WTC11 (cell line): ENCODE measurements at regions not wholly inside any gene's neighbourhood (a gene's known extent, or its start where the extent isn't known, plus 50 kb on each side); places are given as distances from the start of the nearest gene placed in this dataset.

ENCODE experiments used
- ATAC-seq: fragments of 200-7000 bp; cut with Tn5 transposase; 2 replicates; pipeline ENCODE4 v1.10.0; 2021; ENCODE audit warnings: mild to moderate bottlenecking, moderate library complexity
- CTCF ChIA-PET: fragments of 300-600 bp; sonication (Branson Sonifier 250); formaldehyde crosslinking; loops from one replicate; lab custom pipeline; 2021; ENCODE audit warnings: antibody characterized with exemption; lab: Charles Lee
- POLR2A ChIA-PET: fragments of 350-600 bp; sonication (Branson Sonifier 250); formaldehyde crosslinking; loops from one replicate; lab custom pipeline; 2021; ENCODE audit warnings: antibody characterized with exemption; lab: Charles Lee
- DNase-seq: peaks from one replicate; pipeline ENCODE4 v3.0.0; 2021; ENCODE audit warnings: low spot score
- H3K27ac Mint-ChIP-seq: 2 replicates; pipeline ENCODE4 v1.8.0; 2021; ENCODE audit warnings: mixed read lengths
- H3K27me3 Mint-ChIP-seq: 2 replicates; pipeline ENCODE4 v1.8.0; 2021; ENCODE audit warnings: low read depth, mild to moderate bottlenecking, moderate library complexity, mixed read lengths
- H3K36me3 Mint-ChIP-seq: 2 replicates; pipeline ENCODE4 v1.8.0; 2021; ENCODE audit warnings: mixed read lengths
- H3K4me1 Mint-ChIP-seq: 2 replicates; pipeline ENCODE4 v1.8.0; 2022; ENCODE audit warnings: mixed read lengths
- H3K4me3 Mint-ChIP-seq: 2 replicates; pipeline ENCODE4 v1.8.0; 2021; ENCODE audit warnings: mild to moderate bottlenecking, moderate library complexity, mixed read lengths
- H3K9me3 Mint-ChIP-seq: 2 replicates; pipeline ENCODE4 v1.8.0; 2021; ENCODE audit warnings: mixed read lengths
- FOXJ3 ChIP-seq: sonication (generic); formaldehyde crosslinking; IDR thresholded peaks from 2 replicates; pipeline ENCODE4 v1.9.0; 2021; ENCODE audit warnings: missing genetic modification reagents, mild to moderate bottlenecking, borderline replicate concordance
- FOXP1 ChIP-seq: sonication (generic); formaldehyde crosslinking; IDR thresholded peaks from 2 replicates; pipeline ENCODE4 v1.8.0; 2022; ENCODE audit warnings: missing genetic modification reagents, mild to moderate bottlenecking, moderate library complexity, borderline replicate concordance
- HMGA2 ChIP-seq: fragments of 250-450 bp; sonication (Bioruptor Pico); IDR thresholded peaks from 2 replicates; pipeline ENCODE4 v1.4.0; 2021; ENCODE audit warnings: mild to moderate bottlenecking, moderate library complexity
- NFYB ChIP-seq: sonication (generic); formaldehyde crosslinking; conservative IDR thresholded peaks from 2 replicates; pipeline ENCODE4 v1.8.0; 2022; ENCODE audit warnings: low read depth, missing genetic modification reagents
- OVOL2 ChIP-seq: fragments of 250-450 bp; sonication (Bioruptor Pico); IDR thresholded peaks from 2 replicates; pipeline ENCODE4 v1.9.0; 2021; ENCODE audit warnings: mild to moderate bottlenecking, borderline replicate concordance
- PRRX2 ChIP-seq: fragments of 250-450 bp; sonication (Bioruptor Pico); IDR thresholded peaks from 2 replicates; pipeline ENCODE4 v1.8.0; 2021; ENCODE audit warnings: mild to moderate bottlenecking
- RELA ChIP-seq: sonication (generic); formaldehyde crosslinking; IDR thresholded peaks from 2 replicates; pipeline ENCODE4 v1.8.1; 2022; ENCODE audit warnings: missing genetic modification reagents, mild to moderate bottlenecking, borderline replicate concordance
- ZNF396 ChIP-seq: fragments of 250-450 bp; sonication (Bioruptor Pico); IDR thresholded peaks from 2 replicates; pipeline ENCODE4 v1.8.0; 2021; ENCODE audit warnings: mild to moderate bottlenecking, moderate library complexity, borderline replicate concordance
- ZNF671 ChIP-seq: fragments of 250-450 bp; sonication (Bioruptor Pico); IDR thresholded peaks from 2 replicates; pipeline ENCODE4 v1.8.0; 2021; ENCODE audit warnings: mild to moderate bottlenecking
- TF ChIP-seq, protein P1 (sequence below): sonication (generic); formaldehyde crosslinking; conservative IDR thresholded peaks from 2 replicates; pipeline ENCODE4 v1.8.1; 2022; ENCODE audit warnings: mild to moderate bottlenecking, missing genetic modification reagents
- TF ChIP-seq, protein P2 (sequence below): fragments of 250-450 bp; sonication (Bioruptor Pico); IDR thresholded peaks from 2 replicates; pipeline ENCODE4 v1.8.0; 2021; ENCODE audit warnings: mild to moderate bottlenecking
- TF ChIP-seq, protein P3 (sequence below): fragments of 250-450 bp; sonication (Bioruptor Pico); IDR thresholded peaks from 2 replicates; pipeline ENCODE4 v1.9.0; 2021; ENCODE audit warnings: mild to moderate bottlenecking
- TF ChIP-seq, protein P4 (sequence below): sonication (generic); formaldehyde crosslinking; IDR thresholded peaks from 2 replicates; pipeline ENCODE4 v1.8.0; 2022; ENCODE audit warnings: mild to moderate bottlenecking, missing genetic modification reagents
- TF ChIP-seq, protein P5 (sequence below): sonication (generic); formaldehyde crosslinking; IDR thresholded peaks from 2 replicates; pipeline ENCODE4 v1.8.0; 2023; ENCODE audit warnings: missing genetic modification reagents, mild to moderate bottlenecking, borderline replicate concordance
- TF ChIP-seq, protein P6 (sequence below): sonication (generic); formaldehyde crosslinking; IDR thresholded peaks from 2 replicates; pipeline ENCODE4 v1.8.1; 2023; ENCODE audit warnings: mild to moderate bottlenecking, missing genetic modification reagents
- TF ChIP-seq, protein P7 (sequence below): fragments of 250-450 bp; sonication (Bioruptor Pico); conservative IDR thresholded peaks from 2 replicates; pipeline ENCODE4 v1.9.0; 2021; ENCODE audit warnings: mild to moderate bottlenecking
- TF ChIP-seq, protein P8 (sequence below): sonication (generic); formaldehyde crosslinking; IDR thresholded peaks from 2 replicates; pipeline ENCODE4 v1.8.1; 2022; ENCODE audit warnings: mild to moderate bottlenecking, missing genetic modification reagents, moderate library complexity, borderline replicate concordance

DNA sequence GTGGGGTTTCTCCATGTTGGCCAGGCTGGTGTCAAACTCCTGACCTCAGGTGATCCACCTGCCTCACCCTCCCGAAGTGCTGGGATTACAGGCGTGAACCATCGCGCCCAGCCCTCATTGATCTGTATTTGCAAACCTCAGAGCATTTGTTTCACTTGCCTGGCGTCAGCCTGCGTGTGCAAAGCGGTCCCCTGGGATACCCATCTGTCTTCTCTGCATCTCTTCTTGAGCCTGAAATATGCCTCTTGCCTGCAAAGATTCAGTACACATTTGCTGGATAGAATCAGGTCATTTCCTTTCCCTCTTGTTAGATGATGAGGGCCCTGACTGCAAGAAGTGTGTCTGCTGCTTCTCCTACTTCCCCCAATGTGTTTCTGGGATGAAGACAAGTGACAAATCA, 1291.0 kb downstream of the TBC1D22A start (continued):
- TF ChIP-seq, protein P1, sequence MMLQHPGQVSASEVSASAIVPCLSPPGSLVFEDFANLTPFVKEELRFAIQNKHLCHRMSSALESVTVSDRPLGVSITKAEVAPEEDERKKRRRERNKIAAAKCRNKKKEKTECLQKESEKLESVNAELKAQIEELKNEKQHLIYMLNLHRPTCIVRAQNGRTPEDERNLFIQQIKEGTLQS (CRISPR knock-in tag) = no peak
- no peak for TF ChIP-seq NFYB (CRISPR knock-in tag)
- TF ChIP-seq ZNF671 (CRISPR knock-in tag) = no peak
- no peak for TF ChIP-seq RELA (CRISPR knock-in tag)
- no peak for TF ChIP-seq ZNF396 (CRISPR knock-in tag)
- TF ChIP-seq, protein P2, sequence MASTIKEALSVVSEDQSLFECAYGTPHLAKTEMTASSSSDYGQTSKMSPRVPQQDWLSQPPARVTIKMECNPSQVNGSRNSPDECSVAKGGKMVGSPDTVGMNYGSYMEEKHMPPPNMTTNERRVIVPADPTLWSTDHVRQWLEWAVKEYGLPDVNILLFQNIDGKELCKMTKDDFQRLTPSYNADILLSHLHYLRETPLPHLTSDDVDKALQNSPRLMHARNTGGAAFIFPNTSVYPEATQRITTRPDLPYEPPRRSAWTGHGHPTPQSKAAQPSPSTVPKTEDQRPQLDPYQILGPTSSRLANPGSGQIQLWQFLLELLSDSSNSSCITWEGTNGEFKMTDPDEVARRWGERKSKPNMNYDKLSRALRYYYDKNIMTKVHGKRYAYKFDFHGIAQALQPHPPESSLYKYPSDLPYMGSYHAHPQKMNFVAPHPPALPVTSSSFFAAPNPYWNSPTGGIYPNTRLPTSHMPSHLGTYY (CRISPR knock-in tag) = no peak
- no peak for TF ChIP-seq OVOL2 (CRISPR knock-in tag)
- TF ChIP-seq, protein P3, sequence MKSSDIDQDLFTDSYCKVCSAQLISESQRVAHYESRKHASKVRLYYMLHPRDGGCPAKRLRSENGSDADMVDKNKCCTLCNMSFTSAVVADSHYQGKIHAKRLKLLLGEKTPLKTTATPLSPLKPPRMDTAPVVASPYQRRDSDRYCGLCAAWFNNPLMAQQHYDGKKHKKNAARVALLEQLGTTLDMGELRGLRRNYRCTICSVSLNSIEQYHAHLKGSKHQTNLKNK (CRISPR knock-in tag) = no peak
- TF ChIP-seq FOXJ3 (CRISPR knock-in tag) = no peak
- TF ChIP-seq, protein P4, sequence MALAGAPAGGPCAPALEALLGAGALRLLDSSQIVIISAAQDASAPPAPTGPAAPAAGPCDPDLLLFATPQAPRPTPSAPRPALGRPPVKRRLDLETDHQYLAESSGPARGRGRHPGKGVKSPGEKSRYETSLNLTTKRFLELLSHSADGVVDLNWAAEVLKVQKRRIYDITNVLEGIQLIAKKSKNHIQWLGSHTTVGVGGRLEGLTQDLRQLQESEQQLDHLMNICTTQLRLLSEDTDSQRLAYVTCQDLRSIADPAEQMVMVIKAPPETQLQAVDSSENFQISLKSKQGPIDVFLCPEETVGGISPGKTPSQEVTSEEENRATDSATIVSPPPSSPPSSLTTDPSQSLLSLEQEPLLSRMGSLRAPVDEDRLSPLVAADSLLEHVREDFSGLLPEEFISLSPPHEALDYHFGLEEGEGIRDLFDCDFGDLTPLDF (CRISPR knock-in tag) = no peak

DNA sequence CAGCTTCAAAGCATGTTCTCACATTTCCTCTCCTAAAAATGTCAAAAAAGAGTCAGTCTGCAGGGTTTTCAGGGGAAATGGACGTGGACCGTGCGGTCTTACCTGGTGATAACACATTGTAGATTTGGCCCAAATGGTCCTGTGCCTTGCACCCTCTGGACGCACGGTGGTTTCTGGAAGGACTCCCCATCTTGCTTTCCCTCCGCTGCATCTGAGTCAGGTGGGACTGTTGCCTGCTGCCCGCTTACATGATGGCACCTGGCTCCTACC, 1290.1 kb downstream of the TBC1D22A start:
- Mint-ChIP-seq H3K9me3 (no peaks in the 10 kb centered on the region), H3K27ac (no peak overlapping the region), H3K27me3 (no peaks in the 10 kb centered on the region; the same call in 1 of the 2 replicates), H3K36me3 (no peaks in the 10 kb centered on the region), H3K4me3 (no peak overlapping the region), H3K4me1 (no peaks in the 10 kb centered on the region)
- TF ChIP-seq PRRX2 (CRISPR knock-in tag) = no peak
- TF ChIP-seq, protein P5, sequence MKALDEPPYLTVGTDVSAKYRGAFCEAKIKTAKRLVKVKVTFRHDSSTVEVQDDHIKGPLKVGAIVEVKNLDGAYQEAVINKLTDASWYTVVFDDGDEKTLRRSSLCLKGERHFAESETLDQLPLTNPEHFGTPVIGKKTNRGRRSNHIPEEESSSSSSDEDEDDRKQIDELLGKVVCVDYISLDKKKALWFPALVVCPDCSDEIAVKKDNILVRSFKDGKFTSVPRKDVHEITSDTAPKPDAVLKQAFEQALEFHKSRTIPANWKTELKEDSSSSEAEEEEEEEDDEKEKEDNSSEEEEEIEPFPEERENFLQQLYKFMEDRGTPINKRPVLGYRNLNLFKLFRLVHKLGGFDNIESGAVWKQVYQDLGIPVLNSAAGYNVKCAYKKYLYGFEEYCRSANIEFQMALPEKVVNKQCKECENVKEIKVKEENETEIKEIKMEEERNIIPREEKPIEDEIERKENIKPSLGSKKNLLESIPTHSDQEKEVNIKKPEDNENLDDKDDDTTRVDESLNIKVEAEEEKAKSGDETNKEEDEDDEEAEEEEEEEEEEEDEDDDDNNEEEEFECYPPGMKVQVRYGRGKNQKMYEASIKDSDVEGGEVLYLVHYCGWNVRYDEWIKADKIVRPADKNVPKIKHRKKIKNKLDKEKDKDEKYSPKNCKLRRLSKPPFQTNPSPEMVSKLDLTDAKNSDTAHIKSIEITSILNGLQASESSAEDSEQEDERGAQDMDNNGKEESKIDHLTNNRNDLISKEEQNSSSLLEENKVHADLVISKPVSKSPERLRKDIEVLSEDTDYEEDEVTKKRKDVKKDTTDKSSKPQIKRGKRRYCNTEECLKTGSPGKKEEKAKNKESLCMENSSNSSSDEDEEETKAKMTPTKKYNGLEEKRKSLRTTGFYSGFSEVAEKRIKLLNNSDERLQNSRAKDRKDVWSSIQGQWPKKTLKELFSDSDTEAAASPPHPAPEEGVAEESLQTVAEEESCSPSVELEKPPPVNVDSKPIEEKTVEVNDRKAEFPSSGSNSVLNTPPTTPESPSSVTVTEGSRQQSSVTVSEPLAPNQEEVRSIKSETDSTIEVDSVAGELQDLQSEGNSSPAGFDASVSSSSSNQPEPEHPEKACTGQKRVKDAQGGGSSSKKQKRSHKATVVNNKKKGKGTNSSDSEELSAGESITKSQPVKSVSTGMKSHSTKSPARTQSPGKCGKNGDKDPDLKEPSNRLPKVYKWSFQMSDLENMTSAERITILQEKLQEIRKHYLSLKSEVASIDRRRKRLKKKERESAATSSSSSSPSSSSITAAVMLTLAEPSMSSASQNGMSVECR = no peak
- ATAC-seq = no peak
- ChIA-PET POLR2A (no interaction called here), CTCF (no interaction called here)
- no peak for DNase-seq

DNA sequence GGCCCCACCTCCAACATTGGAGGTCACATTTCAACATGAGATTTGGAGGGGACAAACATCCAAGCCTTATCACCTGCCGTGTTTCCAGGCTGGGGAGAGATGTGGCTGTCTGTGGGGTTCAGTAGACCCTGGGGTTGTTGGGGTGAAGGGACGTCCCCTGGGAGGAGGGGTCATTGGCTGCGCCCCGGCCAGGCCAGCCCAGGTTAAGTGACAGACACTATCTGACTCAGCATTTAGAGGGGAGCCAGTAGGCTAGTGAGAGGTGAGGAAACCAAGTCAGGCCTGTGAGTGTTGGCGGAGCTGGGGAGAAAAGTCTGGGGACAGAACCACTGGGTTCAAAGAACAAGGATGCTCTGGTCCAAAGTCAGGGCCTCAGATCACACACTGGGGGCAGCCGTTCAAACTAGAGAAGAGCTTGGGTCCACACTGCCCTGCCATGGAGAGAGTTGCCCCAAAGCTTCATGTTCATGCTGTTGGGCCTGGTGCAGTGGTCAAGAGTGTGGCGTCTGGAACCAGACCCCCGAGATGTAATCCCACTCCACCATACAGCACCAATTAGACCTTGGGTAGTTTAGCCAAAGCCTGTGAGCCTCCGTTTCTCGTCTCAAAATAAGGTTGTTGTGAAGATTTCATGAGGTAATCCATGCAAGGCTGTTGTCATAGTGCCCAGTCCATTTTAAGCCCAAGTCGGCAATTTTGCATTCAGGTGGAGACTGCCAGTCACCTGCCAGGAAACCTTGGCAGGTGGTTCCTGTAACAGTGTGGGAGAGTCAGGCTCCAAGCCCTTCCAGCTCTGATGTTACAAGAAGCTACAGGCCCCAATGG, 1289.6 kb downstream of the TBC1D22A start:
- Mint-ChIP-seq H3K4me1 (no peaks in the 10 kb centered on the region), H3K27ac (no peak overlapping the region), H3K36me3 (no peaks in the 10 kb centered on the region), H3K9me3 (no peaks in the 10 kb centered on the region), H3K4me3 (no peak overlapping the region), H3K27me3 (no peaks in the 10 kb centered on the region; the same call in 1 of the 2 replicates)
- DNase-seq (no peak), ATAC-seq (no peak)
- POLR2A ChIA-PET = no interaction called here
- CTCF ChIA-PET = no interaction called here
- no peak for TF ChIP-seq FOXP1 (CRISPR knock-in tag)
- TF ChIP-seq, protein P6, sequence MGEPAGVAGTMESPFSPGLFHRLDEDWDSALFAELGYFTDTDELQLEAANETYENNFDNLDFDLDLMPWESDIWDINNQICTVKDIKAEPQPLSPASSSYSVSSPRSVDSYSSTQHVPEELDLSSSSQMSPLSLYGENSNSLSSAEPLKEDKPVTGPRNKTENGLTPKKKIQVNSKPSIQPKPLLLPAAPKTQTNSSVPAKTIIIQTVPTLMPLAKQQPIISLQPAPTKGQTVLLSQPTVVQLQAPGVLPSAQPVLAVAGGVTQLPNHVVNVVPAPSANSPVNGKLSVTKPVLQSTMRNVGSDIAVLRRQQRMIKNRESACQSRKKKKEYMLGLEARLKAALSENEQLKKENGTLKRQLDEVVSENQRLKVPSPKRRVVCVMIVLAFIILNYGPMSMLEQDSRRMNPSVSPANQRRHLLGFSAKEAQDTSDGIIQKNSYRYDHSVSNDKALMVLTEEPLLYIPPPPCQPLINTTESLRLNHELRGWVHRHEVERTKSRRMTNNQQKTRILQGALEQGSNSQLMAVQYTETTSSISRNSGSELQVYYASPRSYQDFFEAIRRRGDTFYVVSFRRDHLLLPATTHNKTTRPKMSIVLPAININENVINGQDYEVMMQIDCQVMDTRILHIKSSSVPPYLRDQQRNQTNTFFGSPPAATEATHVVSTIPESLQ (CRISPR knock-in tag) = no peak
- no peak for TF ChIP-seq HMGA2 (CRISPR knock-in tag)
- TF ChIP-seq, protein P7, sequence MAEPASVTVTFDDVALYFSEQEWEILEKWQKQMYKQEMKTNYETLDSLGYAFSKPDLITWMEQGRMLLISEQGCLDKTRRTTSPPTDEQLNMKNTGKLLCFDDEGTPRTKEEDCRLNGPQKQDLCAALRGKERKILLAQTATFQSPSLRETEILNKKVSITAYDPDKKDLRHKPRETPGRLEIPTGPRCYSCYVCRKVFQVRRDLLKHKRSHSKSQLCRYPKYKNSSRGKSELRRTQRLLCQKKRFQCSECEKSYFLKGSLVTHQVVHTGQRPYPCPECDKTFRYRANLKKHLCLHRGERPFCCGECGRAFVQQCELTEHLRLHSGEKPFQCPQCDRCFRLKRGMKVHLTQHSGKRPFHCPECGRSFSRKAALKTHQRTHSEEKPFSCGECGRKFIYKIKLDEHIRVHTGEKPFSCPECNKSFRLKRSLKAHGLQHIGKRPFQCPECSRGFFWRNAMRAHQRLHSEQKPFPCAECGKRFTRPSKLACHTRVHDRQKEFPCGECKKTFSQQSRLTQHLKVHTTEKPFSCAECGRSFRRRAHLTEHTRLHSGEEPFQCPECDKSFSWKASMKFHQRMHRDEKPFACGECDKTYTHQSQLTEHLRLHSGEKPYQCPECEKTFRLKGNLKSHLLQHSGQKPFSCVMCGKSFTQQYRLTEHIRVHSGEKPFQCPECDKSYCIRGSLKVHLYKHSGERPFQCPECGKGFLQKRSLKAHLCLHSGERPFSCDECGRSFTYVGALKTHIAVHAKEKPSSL (CRISPR knock-in tag) = no peak
- TF ChIP-seq, protein P8, sequence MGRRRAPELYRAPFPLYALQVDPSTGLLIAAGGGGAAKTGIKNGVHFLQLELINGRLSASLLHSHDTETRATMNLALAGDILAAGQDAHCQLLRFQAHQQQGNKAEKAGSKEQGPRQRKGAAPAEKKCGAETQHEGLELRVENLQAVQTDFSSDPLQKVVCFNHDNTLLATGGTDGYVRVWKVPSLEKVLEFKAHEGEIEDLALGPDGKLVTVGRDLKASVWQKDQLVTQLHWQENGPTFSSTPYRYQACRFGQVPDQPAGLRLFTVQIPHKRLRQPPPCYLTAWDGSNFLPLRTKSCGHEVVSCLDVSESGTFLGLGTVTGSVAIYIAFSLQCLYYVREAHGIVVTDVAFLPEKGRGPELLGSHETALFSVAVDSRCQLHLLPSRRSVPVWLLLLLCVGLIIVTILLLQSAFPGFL (CRISPR knock-in tag) = no peak
